NOMO-1 treated with dmso at 0.1 percent for 144 hours (cell line): ENCODE measurements at regions not wholly inside any gene's neighbourhood (a gene's known extent, or its start where the extent isn't known, plus 50 kb on each side); places are given as distances from the start of the nearest gene placed in this dataset.

Source experiments
- DNase-seq: peaks from one replicate; lab custom pipeline; 2025; ENCODE audit not compliant: unreplicated experiment; lab: John Stamatoyannopoulos, UW

- no peak for DNase-seq
These were observed 141.2 kb downstream of the LRRC3B start for GRCh38 chr3:26763723-26764122.

DNA sequence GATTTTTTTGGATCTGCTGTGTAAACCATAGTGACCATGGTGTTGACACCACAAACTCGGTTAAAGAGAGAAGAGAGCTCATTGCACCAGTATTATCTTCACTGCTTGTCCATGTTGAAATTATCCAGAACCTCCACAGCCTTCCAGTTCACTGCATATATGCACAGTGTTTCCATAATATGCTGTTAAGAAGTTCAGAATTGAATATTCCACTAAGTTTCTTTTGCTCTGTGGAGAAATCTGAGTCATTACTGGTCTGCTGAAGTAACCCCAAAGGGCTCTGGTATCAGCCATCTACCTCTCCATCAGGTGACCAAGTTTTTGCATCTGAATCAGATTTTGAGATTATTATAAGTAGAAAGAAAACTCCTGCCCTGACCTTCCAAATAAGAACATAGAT, 143.5 kb downstream of the LRRC3B start:
- no peak for DNase-seq

DNA sequence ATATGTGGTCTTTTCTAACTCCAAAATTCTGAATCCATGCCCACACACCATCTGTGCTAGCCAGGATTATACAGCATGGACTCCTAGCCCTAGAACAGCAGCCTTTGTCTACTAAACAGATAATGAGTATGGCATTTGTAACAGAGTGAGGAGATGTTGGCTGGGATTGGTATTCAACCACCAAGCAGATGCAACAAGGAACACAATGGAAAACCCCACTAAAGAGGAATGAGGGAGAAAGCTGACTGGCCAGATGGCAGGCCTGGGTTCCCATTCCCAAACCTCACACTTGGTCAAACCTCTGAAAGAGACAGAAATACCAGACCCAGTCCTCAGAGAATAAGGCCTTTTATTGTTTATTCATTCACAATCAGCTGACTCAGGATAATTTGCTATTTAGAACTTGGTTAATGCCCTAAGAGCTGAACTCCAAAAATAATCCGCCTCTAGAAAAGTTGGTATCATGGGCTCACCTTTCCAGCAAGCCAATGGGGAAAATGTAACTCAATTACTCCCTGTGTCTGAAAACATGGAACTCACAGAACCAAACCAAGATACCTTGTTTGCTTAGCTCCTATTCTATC, 145.6 kb downstream of the LRRC3B start:
- no peak for DNase-seq

DNA sequence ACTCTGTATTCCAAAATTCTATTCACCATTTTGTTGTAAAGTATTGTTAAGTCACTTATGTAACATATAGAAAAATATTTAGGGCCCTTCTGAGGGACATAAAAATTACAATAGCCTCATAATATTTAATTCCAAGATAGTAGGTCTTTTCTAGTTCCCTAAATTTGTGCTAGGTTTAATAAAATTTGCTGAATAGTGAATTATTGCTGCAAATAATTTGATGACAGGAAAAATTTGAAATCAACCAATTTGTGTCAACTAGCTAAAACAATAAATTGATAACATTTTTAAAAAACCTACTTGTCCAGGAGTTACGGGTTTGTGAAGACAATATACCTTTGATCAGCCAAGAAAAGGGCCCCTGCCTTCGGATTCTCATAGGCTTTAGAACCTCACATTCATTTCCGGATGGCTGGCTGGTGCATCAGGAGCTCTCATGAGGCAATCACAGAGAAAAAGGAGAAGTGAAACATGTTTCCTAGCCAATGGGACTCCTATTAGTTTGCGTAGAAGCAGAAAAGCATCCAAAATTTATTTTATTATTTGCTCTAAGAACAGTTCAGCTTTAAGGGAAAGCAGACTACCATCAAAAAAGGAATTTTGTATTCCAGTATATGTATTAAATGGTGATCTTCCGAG, 177.2 kb downstream of the LRRC3B start:
- DNase-seq: peak; percentile 82

DNA sequence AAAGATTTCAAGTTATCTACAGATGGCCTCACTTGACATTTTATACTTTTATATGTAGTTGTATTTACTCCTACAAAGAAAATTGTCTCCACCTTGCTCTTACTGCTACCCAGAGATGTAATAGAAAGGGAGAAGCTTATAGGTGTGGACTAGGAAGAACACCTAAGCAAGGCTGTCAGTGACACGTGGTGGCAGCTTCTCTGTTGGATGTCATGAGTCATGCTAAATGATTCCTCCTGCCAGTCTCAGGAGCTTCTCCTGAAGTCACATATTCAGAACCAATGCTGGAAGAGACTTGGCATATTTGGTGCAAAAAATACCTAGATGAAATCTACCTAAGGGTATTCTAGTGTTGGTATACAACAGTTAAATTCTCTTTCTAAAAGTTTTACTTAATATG, 184.7 kb downstream of the LRRC3B start:
- no peak for DNase-seq

- no peak for DNase-seq
These were observed 202.9 kb downstream of the LRRC3B start for GRCh38 chr3:26825454-26825853.

DNA sequence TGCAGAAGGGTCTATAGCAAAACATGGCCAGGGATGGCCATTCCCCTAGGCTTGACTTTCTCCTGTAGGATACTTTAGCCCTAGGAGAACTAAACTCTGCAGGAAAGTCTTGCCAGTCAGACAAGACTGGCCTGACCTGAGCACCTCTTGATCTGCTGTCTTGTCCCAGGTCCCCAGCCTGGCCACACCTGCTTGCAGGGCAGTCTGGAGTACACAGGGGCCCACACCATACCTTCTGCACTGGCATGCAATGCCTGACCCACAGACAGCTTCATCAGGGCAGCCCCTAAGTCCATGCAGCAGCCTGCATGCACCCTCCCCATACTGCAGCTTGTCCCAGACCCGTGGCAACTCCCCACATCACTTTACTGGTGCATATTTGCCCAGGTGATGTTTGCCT, 204.6 kb downstream of the LRRC3B start:
- DNase-seq: no peak

DNA sequence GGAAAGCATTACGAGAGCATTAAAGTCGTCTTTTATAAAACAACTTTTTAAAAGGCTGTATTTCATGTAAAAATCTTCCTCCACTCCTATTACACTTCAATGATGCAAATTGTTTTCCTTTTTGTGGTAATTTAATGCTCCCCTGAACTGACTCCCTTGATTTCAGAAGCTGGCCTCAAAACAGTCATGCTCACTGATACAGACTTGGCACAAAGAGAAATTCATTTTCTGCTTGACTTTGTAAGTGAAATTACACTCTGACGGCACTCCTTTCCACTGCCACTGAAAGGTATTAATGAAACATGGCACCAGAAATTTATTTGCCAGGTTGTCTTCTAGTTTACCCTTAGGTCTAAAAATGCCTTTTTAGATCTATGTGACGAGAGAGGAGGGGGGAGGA, 215.5 kb downstream of the LRRC3B start:
- DNase-seq: no peak

DNA sequence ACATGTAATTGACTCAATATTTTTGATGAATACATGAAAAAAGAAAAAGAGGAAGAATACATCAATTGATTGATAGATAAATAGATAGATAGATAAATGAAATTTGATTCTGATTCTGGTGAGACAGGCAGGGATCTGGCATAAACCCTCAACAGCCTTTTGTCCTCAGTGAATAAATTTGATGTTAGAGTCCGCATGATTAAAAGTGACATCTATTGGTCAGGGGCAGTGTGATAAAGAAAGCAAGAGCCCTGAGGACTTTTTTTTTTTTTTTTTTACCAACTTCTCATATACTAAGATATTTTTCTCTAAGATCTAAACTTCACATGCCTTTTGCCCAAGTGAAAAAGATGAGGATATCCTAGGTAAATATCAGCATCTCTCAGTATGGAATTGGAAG, 216.4 kb downstream of the LRRC3B start:
- no peak for DNase-seq

- DNase-seq: no peak
These were observed 217.8 kb downstream of the LRRC3B start for GRCh38 chr3:26840272-26840870.

DNA sequence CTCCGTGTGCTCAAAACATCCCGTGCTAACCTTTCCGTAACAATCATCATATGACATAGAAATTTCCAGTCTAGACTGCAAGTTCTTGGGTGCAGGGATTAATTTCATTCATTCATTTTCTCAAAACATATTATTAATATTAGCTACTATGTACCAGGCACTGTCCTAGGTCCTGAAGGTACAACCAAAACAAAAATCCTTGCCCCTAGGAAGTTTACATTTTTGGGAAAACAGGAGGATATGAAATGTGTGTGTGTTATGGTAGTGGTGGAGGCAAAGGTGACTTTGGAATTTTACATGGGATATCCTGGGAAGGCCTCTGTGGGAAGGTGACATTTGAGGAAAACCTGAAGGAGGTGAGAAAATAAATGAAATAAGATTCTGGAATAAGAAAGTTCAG, 222.6 kb downstream of the LRRC3B start:
- no peak for DNase-seq

DNA sequence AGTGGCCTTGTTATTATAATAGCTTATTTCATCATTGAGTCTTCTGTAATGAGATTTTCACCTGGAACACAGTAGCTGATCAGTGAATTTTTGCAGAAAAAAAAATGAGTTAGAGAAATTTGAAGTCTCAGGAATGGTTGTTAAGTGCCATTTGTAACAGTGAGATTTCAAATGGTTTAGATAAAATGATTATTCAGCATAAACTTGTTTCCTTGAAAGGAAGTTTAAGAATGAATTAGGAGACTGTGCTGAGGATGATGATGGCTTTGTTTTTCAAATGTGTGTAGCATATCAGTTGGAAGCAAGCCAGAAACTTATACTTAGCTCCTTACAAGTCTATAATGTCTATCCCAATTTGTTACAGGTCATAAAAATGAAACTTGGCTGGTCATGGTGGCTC, 225.1 kb downstream of the LRRC3B start:
- no peak for DNase-seq

DNA sequence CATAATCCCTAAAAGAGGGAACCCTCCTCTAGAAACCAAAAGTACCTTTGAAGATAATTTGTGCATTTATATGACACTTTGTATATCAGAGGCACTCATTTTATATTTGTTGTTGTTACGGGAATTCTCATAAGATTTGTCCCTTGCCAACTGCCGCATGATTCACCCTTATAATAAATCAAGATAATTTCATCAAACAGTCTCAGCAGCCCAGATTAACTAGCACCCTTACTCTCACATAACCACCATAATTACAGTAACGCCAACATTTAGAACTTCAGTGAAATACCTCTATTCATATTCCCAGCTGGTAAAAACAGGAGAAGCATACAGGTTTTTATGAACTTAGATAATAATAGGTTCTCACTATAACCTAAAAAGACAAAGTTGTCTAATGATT, 271.9 kb downstream of the LRRC3B start:
- no peak for DNase-seq

- peak; percentile 80 for DNase-seq
These were observed 292.6 kb downstream of the LRRC3B start for GRCh38 chr3:26915208-26915607.

GRCh38 chr3:26920646-26921478, 298.3 kb downstream of the LRRC3B start:
- no peak for DNase-seq

GRCh38 chr3:26931896-26932295, 309.3 kb downstream of the LRRC3B start:
- DNase-seq: no peak

GRCh38 chr3:26932752-26933151, 310.2 kb downstream of the LRRC3B start:
- DNase-seq: no peak

DNA sequence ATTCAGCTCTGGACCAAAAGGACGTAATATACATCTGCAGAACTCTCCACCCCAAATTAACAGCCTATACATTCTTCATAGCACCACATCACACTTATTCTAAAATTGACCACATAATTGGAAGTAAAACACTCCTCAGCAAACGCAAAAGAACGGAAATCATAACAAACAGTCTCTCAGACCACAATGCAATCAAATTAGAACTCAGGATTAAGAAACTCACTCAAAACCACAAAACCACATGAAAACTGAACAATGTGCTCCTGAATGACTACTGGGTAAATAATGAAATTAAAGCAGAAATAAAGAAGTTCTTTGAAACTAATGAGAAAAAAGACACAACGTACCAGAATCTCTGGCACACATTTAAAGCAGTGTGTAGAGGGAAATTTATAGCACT, 322.9 kb downstream of the LRRC3B start:
- DNase-seq: peak; percentile 58

DNA sequence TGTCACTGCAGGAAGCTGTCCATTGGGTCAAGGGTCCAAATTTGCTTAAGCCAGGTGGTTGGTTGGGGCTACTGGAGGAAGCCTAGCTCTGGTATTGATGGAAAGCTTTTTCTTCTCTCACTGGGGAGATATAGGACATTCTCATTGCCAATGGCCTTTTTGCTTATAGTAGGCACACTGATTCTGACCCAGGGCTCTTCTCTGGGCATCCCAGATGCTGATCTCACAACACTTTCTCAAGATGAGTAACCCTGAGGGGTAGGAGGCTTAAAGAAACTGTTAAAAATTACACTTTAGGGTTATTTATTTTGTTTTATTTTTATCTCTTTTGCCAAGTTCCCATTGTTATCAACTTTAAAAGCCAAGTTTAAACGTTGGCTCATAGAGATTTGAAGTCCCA, 337.8 kb downstream of the LRRC3B start:
- no peak for DNase-seq

DNA sequence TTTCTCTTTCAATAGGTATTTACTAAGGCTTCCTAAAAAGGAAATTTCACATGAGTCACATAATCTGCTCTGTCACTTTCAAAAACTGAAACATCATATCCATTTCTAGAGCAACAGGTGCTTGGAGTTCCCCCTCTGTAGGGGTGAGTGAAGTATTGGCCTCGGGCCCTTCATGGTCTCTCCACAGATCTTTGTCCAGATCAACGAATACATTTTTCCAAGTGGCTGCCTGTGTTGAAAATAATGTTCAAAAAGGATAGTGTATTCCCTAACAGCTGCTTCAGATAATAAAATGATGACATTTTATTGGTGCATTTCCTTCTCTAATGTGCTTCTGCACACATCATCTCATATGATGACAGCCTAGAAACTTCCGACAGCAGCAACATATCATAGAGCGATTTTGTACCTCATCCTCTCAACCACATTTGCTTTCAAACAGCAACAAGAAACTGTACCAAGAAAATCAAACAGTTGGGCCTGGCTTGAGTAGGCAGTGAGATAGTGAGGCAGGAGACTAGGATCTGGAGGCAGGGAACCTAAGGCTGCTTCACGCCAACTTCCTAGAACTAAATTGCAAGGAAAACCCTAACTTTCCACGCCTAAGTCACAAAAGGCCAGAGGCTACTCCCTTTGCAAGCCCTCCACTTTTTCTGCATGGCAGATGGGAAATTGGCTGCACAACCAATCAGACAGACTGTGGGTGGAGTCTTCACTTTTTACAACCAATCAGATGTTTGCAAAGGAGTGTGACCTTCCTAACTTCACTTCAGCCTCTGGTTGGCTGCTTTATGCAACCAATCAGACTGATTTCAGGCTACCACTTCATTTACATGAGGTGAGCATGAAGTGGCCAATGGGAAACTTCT, 340.2 kb downstream of the LRRC3B start:
- DNase-seq: no peak

DNA sequence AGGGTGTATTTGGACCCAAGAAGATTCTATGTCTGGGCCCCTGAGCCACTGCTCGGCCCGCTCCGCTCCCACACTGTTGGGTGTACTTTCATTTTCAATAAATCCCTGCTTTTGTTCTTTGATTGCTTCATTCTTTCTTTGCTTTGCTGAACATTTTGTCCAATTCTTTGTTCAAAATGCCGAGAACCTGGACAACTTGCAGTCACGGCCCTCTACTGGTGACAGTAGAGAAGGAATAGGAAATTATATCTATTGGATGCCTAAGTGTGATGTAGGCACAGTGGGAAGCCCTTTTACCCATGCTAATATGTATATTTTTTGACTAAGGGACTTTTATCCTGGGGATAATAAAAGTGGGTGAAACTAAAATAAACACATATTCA, 340.8 kb downstream of the LRRC3B start:
- no peak for DNase-seq
